Rectal smooth muscle tissue (tissue), 1 donor: ENCODE measurements at regions not wholly inside any gene's neighbourhood (a gene's known extent, or its start where the extent isn't known, plus 50 kb on each side); places are given as distances from the start of the nearest gene placed in this dataset.

Experiments
- H3K27ac ChIP-seq: one replicate; pipeline ENCODE4 v1.7.0; 2013; ENCODE audit warnings: low read depth, low read length, inconsistent platforms
- H3K27me3 ChIP-seq: one replicate; pipeline ENCODE4 v1.7.0; 2013; ENCODE audit warnings: low read length; ENCODE audit not compliant: control insufficient read depth, insufficient read depth
- H3K36me3 ChIP-seq: one replicate; pipeline ENCODE4 v1.7.0; 2013; ENCODE audit warnings: low read length; ENCODE audit not compliant: control insufficient read depth, insufficient read depth
- H3K4me1 ChIP-seq: one replicate; pipeline ENCODE4 v1.7.0; 2013; ENCODE audit warnings: low read length; ENCODE audit not compliant: control insufficient read depth, insufficient read depth
- H3K4me3 ChIP-seq: one replicate; pipeline ENCODE4 v1.7.0; 2013; ENCODE audit warnings: low read length
- H3K9ac ChIP-seq: one replicate; pipeline ENCODE4 v1.7.0; 2013; ENCODE audit warnings: low read length

- no peaks in the 10 kb centered on the region for H3K36me3 ChIP-seq
- no peaks in the 10 kb centered on the region for H3K27me3 ChIP-seq
- H3K4me3 ChIP-seq = no peak overlapping the region
- H3K27ac ChIP-seq = no peak overlapping the region
- H3K4me1 ChIP-seq = no peaks in the 10 kb centered on the region
- no peak overlapping the region for H3K9ac ChIP-seq
These were observed 50.0 kb upstream of the CELF2 start for GRCh38 chr10:10967581-10968256.
